HG03196 (cell line): ENCODE measurements at regions not wholly inside any gene's neighbourhood (a gene's known extent, or its start where the extent isn't known, plus 50 kb on each side); places are given as distances from the start of the nearest gene placed in this dataset.
"Not testable (repeated sequence)": the region's sequence is repeated elsewhere in the genome, so short reads cannot be mapped to it uniquely, and the experiment has no call there.

Source experiments
- ATAC-seq: cut with Tn5 transposase; IDR thresholded peaks from one replicate; pipeline ENCODE4 v1.9.1; 2021; ENCODE audit not compliant: unreplicated experiment

- ATAC-seq, result no peak
These were observed 210.1 kb upstream of the NRIP1 start for GRCh38 chr21:15274701-15275485.

- no peak for ATAC-seq
These were observed 210.9 kb upstream of the NRIP1 start for GRCh38 chr21:15275615-15276235.

- ATAC-seq, result no peak
These were observed 211.4 kb upstream of the NRIP1 start for GRCh38 chr21:15276243-15276642.

DNA sequence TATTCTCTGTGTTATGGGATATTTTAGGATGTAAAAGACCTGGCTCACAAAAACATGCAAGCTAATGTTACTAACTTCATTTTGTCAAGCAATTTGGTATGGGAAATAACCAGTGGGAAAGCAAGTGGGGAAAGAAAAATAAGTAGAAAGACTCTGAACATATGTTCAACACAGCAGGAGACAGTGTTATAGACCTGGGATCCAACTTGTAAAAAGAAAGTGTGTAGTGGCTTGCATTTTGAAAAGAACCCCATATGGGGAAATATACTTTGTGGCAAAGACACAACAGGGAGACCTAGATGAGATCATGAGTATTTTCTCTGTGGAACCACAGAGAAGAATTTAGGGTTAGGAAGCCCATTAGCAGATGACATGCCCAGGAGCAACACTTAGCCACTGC, 212.7 kb upstream of the NRIP1 start:
- no peak for ATAC-seq

DNA sequence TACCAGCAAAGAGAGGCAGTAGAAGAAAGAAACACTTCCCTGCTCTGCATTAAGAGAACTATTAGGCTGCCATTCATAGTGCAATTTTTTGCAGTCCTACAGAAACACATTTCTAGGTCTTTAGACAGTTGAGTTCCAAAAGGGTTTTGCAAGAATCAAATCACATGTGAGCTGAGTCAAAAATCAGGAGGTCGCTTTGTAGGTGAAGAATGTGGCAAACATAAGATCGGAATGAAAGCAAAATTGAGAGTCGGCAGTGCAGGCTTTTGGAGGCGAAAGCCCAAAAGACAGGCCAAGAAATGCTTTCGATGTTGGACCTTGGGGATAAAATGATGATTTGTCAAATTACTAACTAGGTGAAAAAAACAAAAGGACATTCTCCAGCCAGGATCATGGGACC, 213.5 kb upstream of the NRIP1 start:
- ATAC-seq, result no peak

GRCh38 chr21:15278851-15279250, 214.1 kb upstream of the NRIP1 start:
- ATAC-seq, result no peak

GRCh38 chr21:15279482-15279881, 214.7 kb upstream of the NRIP1 start:
- no peak for ATAC-seq

DNA sequence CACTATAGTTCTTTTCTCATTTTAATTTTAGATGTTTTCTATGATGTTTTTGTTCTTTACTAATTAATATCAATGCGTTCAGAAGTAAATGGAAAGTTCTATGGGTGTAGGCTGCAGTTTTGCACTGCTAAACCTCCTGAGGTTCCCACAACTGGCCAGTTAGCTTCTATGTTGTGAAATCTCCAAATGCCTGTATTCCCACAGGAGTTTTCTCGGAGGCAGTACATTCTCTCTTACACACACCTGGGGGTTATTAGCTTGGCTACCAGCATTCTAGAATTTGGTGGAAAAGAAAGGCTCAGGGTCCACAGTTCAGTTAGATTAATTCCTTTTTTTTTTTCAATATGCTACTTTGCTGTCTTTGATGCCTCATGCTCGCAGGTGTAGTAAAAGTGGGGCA, 216.9 kb upstream of the NRIP1 start:
- ATAC-seq, result no peak

DNA sequence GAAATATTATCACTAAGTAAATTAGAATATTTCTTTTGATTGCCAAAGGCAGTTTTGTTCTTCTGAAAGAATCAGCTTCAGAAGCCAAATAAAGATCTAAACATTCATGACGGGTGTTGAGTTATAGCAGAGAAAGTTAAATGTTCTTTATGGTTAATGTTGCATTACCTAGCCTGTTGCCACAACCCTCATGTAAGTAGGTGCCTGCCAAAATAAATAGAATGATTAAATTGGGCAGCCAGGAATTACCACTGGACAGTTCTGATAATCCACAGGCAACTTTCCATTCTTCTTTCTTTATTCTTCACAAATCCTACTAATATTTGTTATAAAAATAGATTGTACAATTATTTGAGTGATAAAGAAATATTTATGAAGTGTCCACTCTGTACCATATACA, 217.9 kb upstream of the NRIP1 start:
- no peak for ATAC-seq

DNA sequence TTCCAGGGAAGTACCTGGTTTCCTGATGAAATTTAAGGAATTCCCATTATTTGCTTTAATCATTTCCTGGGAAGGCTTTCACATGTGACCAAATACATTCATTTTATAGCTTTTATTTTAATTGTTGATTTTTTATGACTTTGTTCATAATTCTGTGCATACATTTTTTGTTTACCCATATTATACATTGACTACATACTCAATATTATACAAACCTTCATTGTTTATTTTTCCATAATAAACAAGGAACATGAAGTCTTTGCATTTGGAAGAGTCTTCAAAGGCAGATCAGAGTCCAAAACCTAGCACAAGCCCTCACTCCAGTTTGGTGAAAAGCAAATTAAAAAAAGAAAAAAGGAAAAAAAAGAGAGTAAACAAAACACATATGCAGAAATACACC, 218.3 kb upstream of the NRIP1 start:
- ATAC-seq, result no peak

DNA sequence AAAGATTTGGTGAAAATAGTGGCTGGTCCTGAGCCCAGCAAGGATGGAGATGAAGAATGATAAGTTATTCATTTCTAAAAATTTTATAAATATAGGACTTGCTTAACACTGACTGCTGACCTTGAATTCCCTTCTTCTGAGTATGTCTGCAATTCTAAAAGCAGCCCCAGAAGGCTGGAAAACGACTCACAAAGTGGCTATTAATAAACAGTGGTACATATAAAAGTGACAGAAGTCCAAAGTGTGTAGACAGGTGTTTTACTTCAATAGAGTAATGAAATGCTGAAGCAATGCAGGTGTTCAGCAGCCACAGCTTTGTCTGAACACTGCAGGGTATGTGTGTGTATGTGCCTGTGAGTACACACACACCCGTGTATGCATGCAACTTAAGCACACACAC, 219.0 kb upstream of the NRIP1 start:
- ATAC-seq, result no peak

DNA sequence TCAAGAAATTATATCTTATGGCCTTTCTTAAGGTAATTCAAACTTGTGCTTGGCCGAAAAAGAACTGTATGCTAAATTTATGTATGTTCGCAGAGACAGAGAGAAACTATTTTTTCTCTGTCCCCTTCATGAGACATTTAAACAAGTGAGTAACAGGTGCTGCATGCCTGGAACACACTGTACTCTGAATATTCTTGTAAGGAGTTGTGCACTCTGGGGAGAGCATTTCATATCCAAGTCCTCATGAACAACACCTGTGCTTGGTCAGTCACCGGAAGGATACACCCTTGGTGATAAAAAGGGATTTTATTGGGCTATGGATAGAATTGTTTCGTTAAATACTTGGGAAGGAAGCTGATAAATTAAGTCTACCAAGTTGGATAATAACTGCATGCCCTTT, 220.8 kb upstream of the NRIP1 start:
- no peak for ATAC-seq

DNA sequence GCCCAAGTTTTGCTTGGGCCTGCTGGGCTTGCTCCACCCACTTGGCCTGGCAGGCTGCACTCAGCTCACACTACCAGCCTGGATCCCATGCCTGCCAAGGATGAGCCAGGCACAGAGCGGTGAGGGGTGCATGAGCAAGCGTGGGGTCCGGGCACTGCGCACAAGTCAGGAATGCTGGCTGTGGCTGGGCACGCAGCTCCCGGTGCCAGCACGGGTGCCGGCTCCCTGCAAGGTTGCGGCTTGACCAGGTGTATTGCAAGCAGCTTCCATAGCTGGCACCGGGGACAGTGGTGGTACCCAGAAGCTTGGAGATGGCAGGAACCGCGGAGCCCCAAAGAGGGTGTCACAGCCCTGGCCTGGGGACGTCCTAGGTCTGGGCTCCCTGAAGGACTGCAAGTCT, 224.4 kb upstream of the NRIP1 start:
- ATAC-seq, result no peak

GRCh38 chr21:15289896-15290841, 225.4 kb upstream of the NRIP1 start:
- no peak for ATAC-seq

DNA sequence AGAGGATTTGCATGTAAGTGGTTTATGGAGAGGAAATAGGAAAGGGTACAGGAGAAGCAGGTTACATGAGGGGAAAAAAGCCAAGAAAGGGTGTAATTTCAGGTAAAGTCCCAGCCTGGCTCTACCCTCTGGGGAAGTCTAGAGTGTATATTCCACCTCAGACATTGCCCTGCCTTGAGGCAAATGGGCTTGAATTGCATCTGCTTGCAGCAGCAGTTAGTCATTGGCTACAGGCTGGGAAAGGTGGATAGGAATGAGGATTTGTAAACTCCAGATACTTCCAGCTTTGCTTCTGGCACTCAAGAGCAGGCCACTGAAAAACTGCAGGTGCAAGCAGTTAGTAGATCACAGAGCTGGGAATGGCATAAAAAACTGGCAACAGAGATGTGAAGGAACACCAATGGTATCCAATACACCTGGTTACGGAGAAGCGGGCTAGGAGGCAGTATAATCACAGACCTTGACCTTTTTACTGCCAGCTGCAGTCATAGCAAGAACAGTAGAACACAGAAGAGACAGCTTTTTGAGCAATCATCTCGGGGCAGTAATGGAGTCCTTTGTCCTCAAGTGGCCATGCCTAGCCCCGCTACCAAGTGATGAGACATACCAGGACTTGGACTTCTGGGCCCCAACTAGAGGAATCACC, 226.9 kb upstream of the NRIP1 start:
- ATAC-seq, result no peak

- no peak for ATAC-seq
These were observed 228.4 kb upstream of the NRIP1 start for GRCh38 chr21:15293240-15293639.

GRCh38 chr21:15295875-15296274, 231.1 kb upstream of the NRIP1 start:
- no peak for ATAC-seq

GRCh38 chr21:15297824-15298223, 233.0 kb upstream of the NRIP1 start:
- ATAC-seq, result no peak

- no peak for ATAC-seq
These were observed 233.5 kb upstream of the NRIP1 start for GRCh38 chr21:15298306-15298705.

- not testable (repeated sequence) for ATAC-seq
These were observed 234.0 kb upstream of the NRIP1 start for GRCh38 chr21:15298755-15299154.

GRCh38 chr21:15300131-15300530, 235.3 kb upstream of the NRIP1 start:
- ATAC-seq, result no peak
